ENCODE measurements at regions not wholly inside any gene's neighbourhood (a gene's known extent, or its start where the extent isn't known, plus 50 kb on each side); places are given as distances from the start of the nearest gene placed in this dataset.

DNA sequence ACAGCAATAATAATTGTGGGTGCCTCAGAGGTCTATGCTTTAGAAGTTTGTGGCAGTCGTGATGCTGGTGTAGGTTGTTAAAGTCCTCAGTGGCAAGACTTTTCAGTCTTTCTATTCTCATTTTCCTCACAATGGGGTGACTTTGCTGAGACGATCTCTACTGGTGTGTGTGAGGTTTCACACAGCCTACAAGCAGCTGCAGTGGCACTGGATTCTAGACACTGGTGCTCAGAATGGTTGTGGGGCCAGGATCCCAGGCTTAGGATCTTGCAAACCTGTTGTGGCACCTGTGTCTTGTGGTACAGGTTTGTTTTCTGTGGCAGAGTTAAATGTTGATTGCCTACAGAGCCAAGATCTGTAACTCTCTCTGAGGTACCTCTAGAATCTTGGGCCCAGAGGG is 581.2 kb downstream of the PTPRC start:
- intact Hi-C loops (cut with micrococcal nuclease; ENCODE audit: unreplicated experiment) (no loop called here), in situ Hi-C loops (cut with MboI) (no loop called here)
- TF ChIP-seq NR2C2 (IDR thresholded peaks at IDR 0.05; ENCODE audit: borderline replicate concordance, control insufficient read depth, insufficient read length, low read depth) (no peak), HDAC2 (IDR thresholded peaks at IDR 0.05) (no peak), POLR2AphosphoS2 (IDR thresholded peaks at IDR 0.05; ENCODE audit: low read depth, low read length) (no peak), FOXK2 (IDR thresholded peaks at IDR 0.05) (no peak), BMI1 (IDR thresholded peaks at IDR 0.05; ENCODE audit: borderline replicate concordance) (no peak), SIN3A (IDR thresholded peaks at IDR 0.05; ENCODE audit: low read depth, low read length) (no peak)
- 17% methylated on average over 2 of the region's 2 CpGs for WGBS (ENCODE audit: insufficient coverage, insufficient replicate concordance, low lambda C conversion rate, missing lambda C conversion rate)
- H2AFZ ChIP-seq (ENCODE audit: control insufficient read depth, low read depth, low read length): no peak overlapping the region
- ATAC-seq: no peak
- H3K4me3 ChIP-seq: no peak overlapping the region
- BruUV-seq (replicated peaks): no TSS peak
- no peak for FAIRE-seq
- ChIA-PET CTCF (interaction anchor here (2.3 to 2.5 kb wide), 2 partner anchors 11 to 23 kb away, joined by 7 to 17 read pairs; no protein-coding TSS in a partner anchor), RAD21 (ENCODE audit: unreplicated experiment) (no interaction called here), POLR2A (interaction anchor here (1.0 kb wide), 1 partner anchor 12 kb away, joined by 4 read pairs; no protein-coding TSS in a partner anchor), SMC1A (ENCODE audit: uncharacterized antibody, unreplicated experiment) (interaction anchor here (0.7 to 2.5 kb wide), 5 partner anchors 15 to 281 kb away, joined by 3 to 11 read pairs (median 3); no protein-coding TSS in a partner anchor)
- H4K20me1 ChIP-seq (ENCODE audit: control insufficient read depth, insufficient read depth): no peaks in the 10 kb centered on the region
- no peak overlapping the region for H3K27ac ChIP-seq (ENCODE audit: control insufficient read depth, insufficient read depth)
- no peak for DNase-seq (ENCODE audit: low read depth, low spot score)
- no peaks in the 10 kb centered on the region for H3K4me1 ChIP-seq (ENCODE audit: control insufficient read depth, insufficient read depth, low read length)
- no peaks in the 10 kb centered on the region for H3K27me3 ChIP-seq (replicated peaks in 1 of 2; ENCODE audit: control insufficient read depth in 2 of 2, insufficient read depth in 2 of 2, low read length in 1 of 2)
- H3K79me2 ChIP-seq (ENCODE audit: control insufficient read depth, insufficient read depth, low read length): no peaks in the 10 kb centered on the region
- H3K9ac ChIP-seq (ENCODE audit: control insufficient read depth, insufficient read depth, low read length): no peak overlapping the region
- no peak overlapping the region for H3K4me2 ChIP-seq (ENCODE audit: control insufficient read depth, insufficient read depth)
- no peaks in the 10 kb centered on the region for H3K36me3 ChIP-seq (ENCODE audit: control insufficient read depth in 2 of 2, insufficient read depth in 2 of 2, low read length in 1 of 2)
- no peaks in the 10 kb centered on the region for H3K9me3 ChIP-seq (replicated peaks; ENCODE audit: control insufficient read depth, insufficient read depth, low read length)

DNA sequence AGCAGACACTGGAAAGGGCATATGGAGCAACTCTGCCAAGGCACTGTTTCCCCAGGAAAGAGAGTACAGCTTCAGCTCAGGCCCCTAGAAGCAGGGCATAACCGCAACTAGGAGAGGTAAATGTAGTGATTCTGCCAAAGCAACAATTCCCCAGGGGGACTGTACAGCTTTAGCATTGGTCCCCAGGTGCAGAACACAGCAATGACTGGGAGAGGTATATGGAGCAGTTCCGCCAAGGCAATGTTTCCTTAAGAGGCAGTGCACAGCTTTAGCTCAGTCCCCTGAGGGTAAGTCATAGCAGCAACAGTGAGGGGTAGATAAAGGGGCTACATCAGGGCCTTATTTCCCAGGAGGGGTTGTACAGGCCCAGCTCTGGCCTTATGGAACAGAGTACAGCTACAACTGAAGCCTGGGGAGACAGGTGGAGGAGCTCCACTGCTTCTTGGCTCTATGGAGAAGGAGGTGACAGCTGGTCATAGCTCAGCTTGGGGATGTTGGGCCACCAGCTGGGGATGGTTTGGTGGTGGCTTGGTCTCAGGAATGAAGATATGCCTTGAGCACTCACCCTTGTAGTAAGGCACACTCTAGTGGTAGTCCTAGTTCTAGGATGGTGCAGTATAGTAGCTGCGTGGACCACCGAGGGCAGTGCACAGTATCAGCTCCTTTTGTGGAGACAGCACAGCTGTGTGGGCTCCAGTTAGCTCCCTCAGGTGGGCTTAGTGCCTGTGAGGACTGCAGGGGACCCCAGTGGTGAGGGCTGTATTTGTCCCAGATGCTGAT is 582.7 kb downstream of the PTPRC start:
- RAD21 ChIA-PET (ENCODE audit: unreplicated experiment): interaction anchor here (0.5 to 1.9 kb wide), 8 partner anchors 14 to 455 kb away, joined by 3 to 7 read pairs (median 4); no protein-coding TSS in a partner anchor
- intact Hi-C loops (cut with micrococcal nuclease; ENCODE audit: unreplicated experiment): no loop called here
- H2AFZ ChIP-seq (ENCODE audit: control insufficient read depth, low read depth, low read length): no peak overlapping the region
- no peaks in the 10 kb centered on the region for H3K9me3 ChIP-seq (replicated peaks; ENCODE audit: control insufficient read depth, insufficient read depth, low read length)
- H3K4me3 ChIP-seq: no peak overlapping the region
- no peaks in the 10 kb centered on the region for H3K79me2 ChIP-seq (ENCODE audit: control insufficient read depth, insufficient read depth, low read length)
- H4K20me1 ChIP-seq (ENCODE audit: control insufficient read depth, insufficient read depth): no peaks in the 10 kb centered on the region
- no peaks in the 10 kb centered on the region for H3K27me3 ChIP-seq (replicated peaks in 1 of 2; ENCODE audit: control insufficient read depth in 2 of 2, insufficient read depth in 2 of 2, low read length in 1 of 2)
- 39% methylated on average over 4 of the region's 4 CpGs for WGBS (ENCODE audit: insufficient coverage, insufficient replicate concordance, low lambda C conversion rate, missing lambda C conversion rate)
- DNase-seq (ENCODE audit: low read depth, low spot score) (no peak), FAIRE-seq (no peak), ATAC-seq (peak; percentile 17)
- H3K36me3 ChIP-seq (ENCODE audit: control insufficient read depth in 2 of 2, insufficient read depth in 2 of 2, low read length in 1 of 2): no peaks in the 10 kb centered on the region
- BruUV-seq (replicated peaks): no TSS peak
- no peak overlapping the region for H3K27ac ChIP-seq (ENCODE audit: control insufficient read depth, insufficient read depth)
- SMC1A ChIA-PET (ENCODE audit: uncharacterized antibody, unreplicated experiment): interaction anchor here (1.0 to 2.5 kb wide), 4 partner anchors 13 to 58 kb away, joined by 3 to 11 read pairs (median 6); no protein-coding TSS in a partner anchor
- TF ChIP-seq, protein P1, sequence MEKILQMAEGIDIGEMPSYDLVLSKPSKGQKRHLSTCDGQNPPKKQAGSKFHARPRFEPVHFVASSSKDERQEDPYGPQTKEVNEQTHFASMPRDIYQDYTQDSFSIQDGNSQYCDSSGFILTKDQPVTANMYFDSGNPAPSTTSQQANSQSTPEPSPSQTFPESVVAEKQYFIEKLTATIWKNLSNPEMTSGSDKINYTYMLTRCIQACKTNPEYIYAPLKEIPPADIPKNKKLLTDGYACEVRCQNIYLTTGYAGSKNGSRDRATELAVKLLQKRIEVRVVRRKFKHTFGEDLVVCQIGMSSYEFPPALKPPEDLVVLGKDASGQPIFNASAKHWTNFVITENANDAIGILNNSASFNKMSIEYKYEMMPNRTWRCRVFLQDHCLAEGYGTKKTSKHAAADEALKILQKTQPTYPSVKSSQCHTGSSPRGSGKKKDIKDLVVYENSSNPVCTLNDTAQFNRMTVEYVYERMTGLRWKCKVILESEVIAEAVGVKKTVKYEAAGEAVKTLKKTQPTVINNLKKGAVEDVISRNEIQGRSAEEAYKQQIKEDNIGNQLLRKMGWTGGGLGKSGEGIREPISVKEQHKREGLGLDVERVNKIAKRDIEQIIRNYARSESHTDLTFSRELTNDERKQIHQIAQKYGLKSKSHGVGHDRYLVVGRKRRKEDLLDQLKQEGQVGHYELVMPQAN (conservative IDR thresholded peaks at IDR 0.05): no peak
- TF ChIP-seq RAD21 (IDR thresholded peaks at IDR 0.05; ENCODE audit: insufficient read depth, low read depth, low read length): peak; percentile 46
- in situ Hi-C loops (cut with MboI): no loop called here
- no peak overlapping the region for H3K4me2 ChIP-seq (ENCODE audit: control insufficient read depth, insufficient read depth)
- H3K9ac ChIP-seq (ENCODE audit: control insufficient read depth, insufficient read depth, low read length): no peak overlapping the region
- peaks cover 3% of the 10 kb centered on the region; the same call in 1 of the 2 replicates for H3K4me1 ChIP-seq (ENCODE audit: control insufficient read depth, insufficient read depth, low read length)
- CTCF ChIA-PET: interaction anchor here (0.8 to 2.5 kb wide), 6 partner anchors 11 to 82 kb away, joined by 3 to 17 read pairs (median 4); no protein-coding TSS in a partner anchor
- POLR2A ChIA-PET: interaction anchor here (1.7 kb wide), 1 partner anchor 10 kb away, joined by 7 read pairs; no protein-coding TSS in a partner anchor
